AML-193 (cell line): ENCODE measurements at regions not wholly inside any gene's neighbourhood (a gene's known extent, or its start where the extent isn't known, plus 50 kb on each side); places are given as distances from the start of the nearest gene placed in this dataset.

Experiments
- DNase-seq, 2 experiments: peaks; one replicate each; lab custom pipeline; 2025; lab: John Stamatoyannopoulos, UW

DNA sequence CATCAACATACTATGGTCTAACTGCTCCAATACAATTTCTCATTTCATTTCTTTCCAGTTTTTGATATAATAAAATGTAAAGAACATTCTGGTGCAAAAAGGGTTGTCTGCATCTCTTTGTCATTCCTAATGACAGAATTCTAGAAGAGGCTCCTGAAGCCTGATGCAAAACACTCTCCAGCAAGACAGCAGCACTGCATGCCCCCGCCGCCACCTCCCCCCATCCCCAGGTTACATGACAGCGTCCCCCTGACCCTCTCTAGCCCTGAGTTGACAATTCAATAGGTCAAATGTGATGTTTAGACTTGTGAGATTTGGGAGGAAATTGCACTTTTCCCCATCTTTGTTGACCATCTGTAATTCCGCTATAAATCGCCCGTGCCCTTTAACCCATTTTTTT lies 64.6 kb upstream of the C1orf21 start:
- DNase-seq = no peak

DNA sequence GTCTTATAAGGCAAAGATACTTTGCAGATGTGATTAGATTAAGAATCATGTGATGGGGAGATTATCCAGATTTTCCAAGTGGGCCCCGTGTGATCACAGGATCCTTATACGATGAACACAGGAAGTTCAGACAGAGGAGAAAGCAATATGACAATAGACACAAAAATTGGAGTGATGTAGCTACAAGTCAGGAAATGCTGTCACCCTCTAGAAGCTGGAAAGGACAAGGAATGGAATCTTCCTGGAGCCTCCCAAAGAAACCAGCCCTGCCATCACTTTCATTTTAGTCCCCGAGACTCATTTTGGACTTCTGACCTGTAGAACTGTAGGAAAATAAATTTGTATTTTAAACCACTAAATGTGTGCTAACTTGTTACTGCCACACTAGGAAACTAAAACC lies 61.9 kb upstream of the C1orf21 start:
- no peak for DNase-seq

DNA sequence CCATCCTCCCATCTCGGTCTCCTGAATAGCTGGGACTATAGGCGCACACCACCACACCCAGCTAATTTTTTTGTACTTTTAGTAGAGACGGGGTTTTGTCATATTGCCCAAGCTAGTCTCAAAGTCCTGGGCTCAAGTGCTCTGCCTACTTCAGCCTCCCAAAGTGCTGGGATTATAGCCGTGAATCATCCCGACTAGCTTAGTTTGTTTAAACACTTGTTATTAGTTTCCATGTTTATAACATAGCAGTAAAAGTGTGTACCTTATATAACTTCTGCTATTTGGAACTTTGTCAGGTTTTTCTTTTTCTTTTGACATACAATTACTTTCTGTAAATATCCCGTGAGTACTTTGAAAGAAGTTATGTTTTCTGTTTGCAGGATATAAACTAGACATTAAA lies 60.6 kb upstream of the C1orf21 start:
- DNase-seq = no peak

DNA sequence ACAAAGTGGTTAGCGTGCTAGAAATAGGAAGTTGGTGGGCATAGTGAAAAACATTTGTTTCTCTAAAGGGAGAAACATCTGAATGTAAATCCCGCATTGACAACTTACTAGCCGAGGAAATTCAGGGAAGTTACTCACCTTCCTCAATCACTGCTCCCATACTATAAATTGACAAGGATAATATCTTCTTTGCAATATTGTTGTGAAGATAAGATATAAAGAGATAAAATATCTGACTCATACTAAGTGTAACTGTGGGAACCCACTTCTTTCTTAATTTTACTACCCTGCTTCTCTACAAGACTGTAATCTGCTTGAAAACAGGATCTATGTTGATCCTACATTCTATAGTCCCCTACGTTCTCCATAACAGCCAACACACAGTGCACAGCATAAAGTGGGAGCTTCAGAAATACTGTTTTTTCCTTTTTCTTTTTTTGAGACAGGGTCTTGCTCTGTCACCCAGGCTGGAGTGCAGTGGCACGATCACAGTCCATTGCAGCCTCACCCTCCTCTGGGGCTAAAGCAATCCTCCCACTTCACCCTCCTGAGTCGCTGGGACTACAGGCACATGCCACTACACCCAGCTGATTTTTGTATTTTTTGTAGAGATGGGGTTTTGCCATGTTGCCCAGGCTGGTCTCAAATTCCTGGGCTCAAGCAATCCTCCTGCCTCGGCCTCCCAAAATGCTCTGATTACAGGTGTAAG lies 57.4 kb upstream of the C1orf21 start:
- DNase-seq = no peak

DNA sequence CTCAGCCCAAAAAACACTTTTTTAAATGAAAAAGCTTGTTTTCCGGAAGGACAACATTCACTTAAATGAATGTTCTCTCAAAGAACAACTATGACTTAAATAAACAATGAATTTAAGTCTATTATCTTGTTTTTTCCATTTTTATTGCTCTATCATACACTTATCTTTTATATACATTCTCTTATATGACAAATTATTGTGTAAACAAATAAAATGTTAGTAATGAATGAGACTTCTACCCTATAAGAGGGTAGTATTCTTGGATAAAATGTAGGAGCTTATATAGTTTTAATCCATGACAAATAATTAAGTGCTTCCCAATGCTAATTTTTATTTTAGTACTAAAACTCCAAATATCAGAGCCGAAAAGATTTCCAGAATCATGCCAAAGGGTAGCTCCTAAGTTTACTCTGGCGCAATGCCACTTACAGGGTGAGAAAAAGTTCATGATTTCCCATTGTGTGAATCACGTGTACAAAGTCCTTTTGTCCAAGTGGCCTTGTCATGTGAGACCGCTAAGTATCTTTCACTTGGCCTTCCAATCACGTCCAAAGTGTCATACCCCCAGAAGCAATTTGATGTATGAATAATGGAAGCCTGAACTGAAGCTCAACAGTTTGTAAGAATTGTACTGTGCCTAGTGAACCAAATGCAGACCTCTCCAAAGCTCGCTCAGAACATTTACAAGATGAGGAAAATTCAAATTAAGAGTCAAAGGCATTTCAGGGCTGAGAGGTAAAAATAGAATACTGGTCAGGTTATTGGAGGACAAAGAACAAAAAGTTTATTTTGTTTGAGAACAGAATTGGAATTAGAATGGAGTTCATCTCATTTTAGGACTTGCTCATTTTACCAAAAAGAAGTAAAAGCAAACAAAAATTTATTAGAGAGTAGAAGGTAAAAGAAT lies 56.6 kb upstream of the C1orf21 start:
- DNase-seq = no peak

DNA sequence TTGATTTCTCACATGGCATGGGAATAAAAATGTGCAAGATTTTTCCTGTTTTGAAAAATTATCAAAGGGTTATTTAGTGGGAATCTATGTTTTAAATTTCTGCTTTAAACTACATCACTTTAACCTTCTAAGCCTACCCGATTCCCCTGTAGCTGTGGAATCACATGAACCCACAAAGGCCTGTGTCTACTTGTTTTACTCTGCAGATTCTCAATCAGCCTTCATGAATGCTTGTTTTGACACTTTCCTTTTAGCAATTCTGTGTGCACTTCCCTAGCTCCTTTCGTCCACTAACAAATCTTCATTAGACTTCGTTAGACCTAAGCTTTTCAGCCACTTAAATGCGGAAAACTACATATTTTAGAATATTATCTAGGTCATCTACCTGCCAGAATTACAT lies 56.0 kb upstream of the C1orf21 start:
- no peak for DNase-seq
